PFSK-1 (cell line): ENCODE measurements at regions not wholly inside any gene's neighbourhood (a gene's known extent, or its start where the extent isn't known, plus 50 kb on each side); places are given as distances from the start of the nearest gene placed in this dataset.

Experiments used
- FOXP2 ChIP-seq: optimal IDR thresholded peaks from 2 replicates; pipeline ENCODE3; 2011; ENCODE audit warnings: borderline replicate concordance, control low read depth, inconsistent platforms; ENCODE audit not compliant: insufficient read depth; ENCODE audit errors: extremely low read length, extremely low read depth
- POLR2AphosphoS5 ChIP-seq: IDR thresholded peaks from 2 replicates; pipeline ENCODE4 v1.6.1; 2012; ENCODE audit warnings: low read depth, mild to moderate bottlenecking, control low read depth, low read length, moderate library complexity
- REST ChIP-seq, 2 experiments: IDR thresholded peaks; 2 replicates each; pipeline versions ENCODE4 v1.6.1 to v1.8.0; 2011 to 2012; ENCODE audit warnings: low read depth in 2 of 2, low read length in 2 of 2, control low read depth in 1 of 2, inconsistent platforms in 1 of 2, mild to moderate bottlenecking in 1 of 2, moderate library complexity in 1 of 2; ENCODE audit not compliant: insufficient read depth in 1 of 2
- SIN3A ChIP-seq: IDR thresholded peaks from 2 replicates; pipeline ENCODE4 v1.6.1; 2012; ENCODE audit warnings: mild to moderate bottlenecking, low read length, moderate library complexity, borderline replicate concordance; ENCODE audit not compliant: insufficient read depth
- TAF1 ChIP-seq: IDR thresholded peaks from 2 replicates; pipeline ENCODE4 v1.6.1; 2012; ENCODE audit warnings: low read length, control low read depth, borderline replicate concordance; ENCODE audit not compliant: insufficient read depth

GRCh38 chr12:105499205-105499604 is 168.7 kb downstream of the C12orf75 start:
- TF ChIP-seq TAF1 (no peak), REST (IDR thresholded peaks at IDR 0.05; ENCODE audit: insufficient read depth in 1 of 2, low read depth in 2 of 2, low read length in 2 of 2) (no peak), SIN3A (no peak), POLR2AphosphoS5 (no peak), FOXP2 (no peak)

- TF ChIP-seq SIN3A: no peak
These were observed 172.0 kb downstream of the C12orf75 start for GRCh38 chr12:105502426-105502930.

GRCh38 chr12:105503619-105504018 is 173.1 kb downstream of the C12orf75 start:
- TF ChIP-seq FOXP2 (no peak), SIN3A (no peak), REST (IDR thresholded peaks at IDR 0.05; ENCODE audit: insufficient read depth in 1 of 2, low read depth in 2 of 2, low read length in 2 of 2) (no peak), POLR2AphosphoS5 (no peak), TAF1 (no peak)

- no peak for TF ChIP-seq TAF1
- TF ChIP-seq SIN3A: no peak
- TF ChIP-seq FOXP2: no peak
- TF ChIP-seq POLR2AphosphoS5: no peak
- TF ChIP-seq REST (IDR thresholded peaks at IDR 0.05; ENCODE audit: insufficient read depth in 1 of 2, low read depth in 2 of 2, low read length in 2 of 2): no peak
These were observed 173.8 kb downstream of the C12orf75 start for GRCh38 chr12:105504286-105504685.

- no peak for TF ChIP-seq FOXP2
- TF ChIP-seq REST (IDR thresholded peaks at IDR 0.05; ENCODE audit: insufficient read depth in 1 of 2, low read depth in 2 of 2, low read length in 2 of 2): no peak
- TF ChIP-seq TAF1: no peak
- TF ChIP-seq POLR2AphosphoS5: no peak
- no peak for TF ChIP-seq SIN3A
These were observed 176.3 kb downstream of the C12orf75 start for GRCh38 chr12:105506678-105507310.
